Vagina (tissue), 2 donors: ENCODE measurements at regions not wholly inside any gene's neighbourhood (a gene's known extent, or its start where the extent isn't known, plus 50 kb on each side); places are given as distances from the start of the nearest gene placed in this dataset.

Experiments used
- DNase-seq, 2 donors: peaks; one replicate each; pipeline ENCODE4 v3.0.0-alpha.2; 2017; ENCODE audit errors: extremely low spot score in 2 of 2
- H3K27ac ChIP-seq: fragments of 200-600 bp; sonication (generic); one replicate; pipeline ENCODE4 v1.5.1; 2019
- H3K27me3 ChIP-seq: fragments of 200-600 bp; sonication (generic); one replicate; pipeline ENCODE4 v1.5.1; 2019
- H3K36me3 ChIP-seq, 2 donors: fragments of 200-600 bp; sonication (generic); one replicate each; pipeline ENCODE4 v1.5.1; 2017 to 2019
- H3K4me1 ChIP-seq: fragments of 200-600 bp; sonication (generic); one replicate; pipeline ENCODE4 v1.5.1; 2019
- H3K4me3 ChIP-seq, 2 donors: fragments of 200-600 bp; sonication (generic); 1 replicate in 1 of 2; 2 replicates in 1 of 2; pipeline ENCODE4 v1.5.1; 2016 to 2019
- H3K9me3 ChIP-seq: fragments of 200-600 bp; sonication (generic); one replicate; pipeline ENCODE4 v1.5.1; 2019
- POLR2A ChIP-seq, 2 donors: fragments of 450-650 bp; IDR thresholded peaks; one replicate each; pipeline ENCODE4 v1.6.1; 2017; ENCODE audit warnings: antibody characterized with exemption in 2 of 2, mild to moderate bottlenecking in 2 of 2, moderate library complexity in 2 of 2
- POLR2AphosphoS5 ChIP-seq, 2 donors: sonication (generic); formaldehyde crosslinking; IDR thresholded peaks; one replicate each; pipeline ENCODE4 v1.9.0; 2017; ENCODE audit warnings: antibody characterized with exemption in 2 of 2, mild to moderate bottlenecking in 2 of 2, low read depth in 1 of 2; ENCODE audit not compliant: insufficient read depth in 1 of 2
- intact Hi-C: fragments of 100-400 bp; cut with DNase I; formaldehyde crosslinking; loops from one replicate; pipeline ENCODE4 v1.15.1; 2023
- TF ChIP-seq, protein P1 (sequence below), 3 experiments: fragments of 450-650 bp in 2 of 3; fragments of 200-600 bp in 1 of 3; sonication (generic) in 1 of 3; IDR thresholded peaks; one replicate each; pipeline ENCODE4 v1.5.1; 2017 to 2019; ENCODE audit warnings: antibody characterized with exemption in 3 of 3, mild to moderate bottlenecking in 2 of 3, moderate library complexity in 2 of 3

DNA sequence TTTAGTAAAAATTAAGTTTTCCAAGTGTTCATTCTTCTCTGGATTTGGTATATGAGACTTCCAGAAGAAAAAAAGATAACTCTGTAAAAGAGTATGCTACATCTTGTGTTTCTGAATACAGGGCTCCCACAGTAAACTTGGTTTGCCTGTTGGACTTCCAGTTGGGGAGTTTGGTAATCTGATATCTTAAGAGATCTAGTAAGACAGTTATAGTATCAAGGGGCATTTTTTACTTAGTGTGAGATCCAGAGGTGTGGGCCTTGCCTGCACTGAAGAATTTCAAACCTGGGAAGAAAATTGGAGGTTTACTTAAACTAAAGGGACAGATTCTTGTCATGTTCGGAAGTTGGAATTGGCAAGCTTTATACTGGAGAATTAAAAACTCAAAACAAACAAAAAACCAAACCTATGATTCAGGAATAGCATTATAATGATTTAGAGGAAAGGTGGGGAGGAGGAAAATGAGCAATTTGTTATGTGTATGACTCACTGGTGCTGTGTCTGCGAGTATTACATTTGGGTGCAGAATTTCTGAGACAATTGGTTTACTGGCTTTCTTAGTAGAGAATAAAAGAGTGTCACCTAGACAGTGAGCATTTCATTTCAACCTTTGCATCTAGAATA is 58.9 kb upstream of the ULK4 start:
- no peak for DNase-seq
- Histone ChIP-seq H3K27ac (peak overlapping the region; percentile 10), H3K4me3 (no peak overlapping the region), H3K36me3 (no peaks in the 10 kb centered on the region), H3K27me3 (no peaks in the 10 kb centered on the region), H3K4me1 (peaks cover 87% of the 10 kb centered on the region), H3K9me3 (no peaks in the 10 kb centered on the region)
- TF ChIP-seq, protein P1, sequence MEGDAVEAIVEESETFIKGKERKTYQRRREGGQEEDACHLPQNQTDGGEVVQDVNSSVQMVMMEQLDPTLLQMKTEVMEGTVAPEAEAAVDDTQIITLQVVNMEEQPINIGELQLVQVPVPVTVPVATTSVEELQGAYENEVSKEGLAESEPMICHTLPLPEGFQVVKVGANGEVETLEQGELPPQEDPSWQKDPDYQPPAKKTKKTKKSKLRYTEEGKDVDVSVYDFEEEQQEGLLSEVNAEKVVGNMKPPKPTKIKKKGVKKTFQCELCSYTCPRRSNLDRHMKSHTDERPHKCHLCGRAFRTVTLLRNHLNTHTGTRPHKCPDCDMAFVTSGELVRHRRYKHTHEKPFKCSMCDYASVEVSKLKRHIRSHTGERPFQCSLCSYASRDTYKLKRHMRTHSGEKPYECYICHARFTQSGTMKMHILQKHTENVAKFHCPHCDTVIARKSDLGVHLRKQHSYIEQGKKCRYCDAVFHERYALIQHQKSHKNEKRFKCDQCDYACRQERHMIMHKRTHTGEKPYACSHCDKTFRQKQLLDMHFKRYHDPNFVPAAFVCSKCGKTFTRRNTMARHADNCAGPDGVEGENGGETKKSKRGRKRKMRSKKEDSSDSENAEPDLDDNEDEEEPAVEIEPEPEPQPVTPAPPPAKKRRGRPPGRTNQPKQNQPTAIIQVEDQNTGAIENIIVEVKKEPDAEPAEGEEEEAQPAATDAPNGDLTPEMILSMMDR (IDR thresholded peaks at IDR 0.05), result no peak
- peak in 1 of 2 donors; percentile 75 for TF ChIP-seq POLR2AphosphoS5 (IDR thresholded peaks at IDR 0.05; ENCODE audit: insufficient read depth in 1 of 2, low read depth in 1 of 2)
- intact Hi-C loops, result no loop called here

DNA sequence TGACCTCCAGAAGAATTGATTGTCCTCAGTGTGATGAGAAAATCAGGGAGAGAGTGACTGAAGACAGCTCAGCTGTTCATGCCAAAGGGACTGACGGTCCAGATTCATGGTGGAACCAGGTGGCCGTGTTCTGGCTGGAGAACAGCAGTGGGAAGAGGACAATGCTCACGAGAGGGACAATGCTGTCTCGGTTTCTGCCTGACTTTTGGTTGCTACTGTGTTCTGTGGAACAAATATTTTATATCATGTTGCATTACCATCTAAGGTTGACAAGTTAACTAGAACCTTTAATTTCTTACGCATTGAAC is 58.0 kb upstream of the ULK4 start:
- TF ChIP-seq POLR2AphosphoS5 (IDR thresholded peaks at IDR 0.05; ENCODE audit: insufficient read depth in 1 of 2, low read depth in 1 of 2) (no peak), POLR2A (IDR thresholded peaks at IDR 0.05) (no peak)
- TF ChIP-seq, protein P1 (IDR thresholded peaks at IDR 0.05), result no peak
- Histone ChIP-seq H3K27me3 (no peaks in the 10 kb centered on the region), H3K27ac (no peak overlapping the region), H3K36me3 (no peaks in the 10 kb centered on the region), H3K4me3 (no peak overlapping the region), H3K4me1 (peaks cover 87% of the 10 kb centered on the region), H3K9me3 (no peaks in the 10 kb centered on the region)
- intact Hi-C loops, result no loop called here
- no peak for DNase-seq

DNA sequence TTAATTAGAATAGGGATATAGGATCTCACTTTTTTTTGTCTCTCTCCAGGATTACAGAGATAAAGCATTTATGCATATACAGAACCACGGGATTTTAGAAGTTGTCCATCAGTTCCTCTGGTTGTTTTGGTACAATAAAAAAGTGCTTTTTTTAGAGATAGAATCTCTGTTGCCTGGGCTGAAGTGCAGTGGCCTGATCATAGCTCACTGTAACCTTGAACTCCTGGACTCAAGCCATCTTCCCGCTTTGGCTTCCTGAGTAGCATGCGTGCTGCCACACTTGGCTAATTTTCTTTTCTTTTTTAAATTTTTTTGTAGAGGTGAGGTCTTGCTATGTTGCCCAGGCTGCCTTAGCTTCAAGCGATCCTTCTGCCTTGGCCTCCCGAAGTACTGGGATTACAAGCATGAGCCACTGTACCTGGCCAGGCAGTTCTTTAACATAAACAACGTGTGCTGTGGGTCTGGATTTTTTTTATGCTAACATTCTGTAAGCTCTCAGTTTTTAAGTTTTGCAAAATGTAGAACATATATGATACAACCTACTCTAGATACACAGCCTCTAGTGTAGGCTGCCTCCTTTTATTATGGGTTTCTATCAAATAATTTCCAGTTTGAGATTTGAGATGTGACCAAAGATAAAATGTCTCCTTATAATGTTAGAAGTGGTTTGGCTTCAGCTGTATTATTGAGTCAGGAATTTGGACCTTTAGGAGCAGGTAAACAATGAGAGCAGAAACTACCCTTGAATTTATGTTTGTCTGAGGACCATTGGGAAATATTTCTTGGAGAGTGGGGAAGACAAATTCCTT is 57.4 kb upstream of the ULK4 start:
- no peaks in the 10 kb centered on the region for H3K36me3 ChIP-seq
- H3K4me3 ChIP-seq, result no peak overlapping the region
- H3K27ac ChIP-seq, result no peak overlapping the region
- no peaks in the 10 kb centered on the region for H3K27me3 ChIP-seq
- H3K9me3 ChIP-seq, result no peaks in the 10 kb centered on the region
- TF ChIP-seq POLR2A (IDR thresholded peaks at IDR 0.05) (no peak), POLR2AphosphoS5 (IDR thresholded peaks at IDR 0.05; ENCODE audit: insufficient read depth in 1 of 2, low read depth in 1 of 2) (no peak)
- TF ChIP-seq, protein P1 (IDR thresholded peaks at IDR 0.05), result no peak
- peaks cover 87% of the 10 kb centered on the region for H3K4me1 ChIP-seq
- no peak for DNase-seq
- intact Hi-C loops, result no loop called here

DNA sequence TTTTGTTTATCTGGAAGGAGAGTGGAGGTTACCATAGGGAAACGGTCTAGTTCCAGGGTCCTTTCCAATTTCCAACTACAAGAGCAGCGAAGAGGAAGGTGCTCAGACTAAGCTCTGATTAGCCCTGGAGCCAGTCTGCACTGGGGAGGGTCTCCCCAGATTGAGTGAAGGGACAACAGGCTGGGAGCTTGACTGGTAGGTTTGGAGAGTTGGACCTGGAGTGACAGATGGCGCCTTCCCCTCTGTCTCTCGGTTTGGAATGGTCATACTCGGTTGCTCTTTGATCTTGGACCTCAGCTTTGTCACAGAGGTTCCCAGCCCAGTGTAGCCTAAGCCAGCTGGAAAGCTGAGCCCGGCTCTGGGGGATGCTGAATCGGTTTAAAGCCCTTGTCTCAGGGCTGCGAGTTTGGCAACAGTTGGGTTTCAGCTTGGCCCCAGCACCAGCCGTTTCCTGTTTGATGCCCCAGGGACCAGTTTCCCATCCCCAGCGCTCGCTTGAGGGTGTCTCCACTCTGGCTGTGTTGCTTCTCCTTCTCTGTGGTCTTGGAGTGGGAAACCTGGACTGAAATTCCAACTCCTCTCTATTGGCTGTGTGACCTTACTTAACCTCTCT is 53.1 kb upstream of the ULK4 start:
- intact Hi-C loops, result loop anchor here (5.0 kb wide), 1 partner anchor 82 kb away; no protein-coding TSS in a partner anchor
- DNase-seq, result no peak

More for the DNA sequence above, 53.1 kb upstream of the ULK4 start:
- Histone ChIP-seq H3K9me3 (no peaks in the 10 kb centered on the region), H3K36me3 (no peaks in the 10 kb centered on the region), H3K27me3 (no peaks in the 10 kb centered on the region), H3K4me3 (peak overlapping the region; percentile 97 to 100), H3K27ac (peak overlapping the region; percentile 88), H3K4me1 (peaks cover 56% of the 10 kb centered on the region)
- TF ChIP-seq POLR2A (IDR thresholded peaks at IDR 0.05), result no peak
- TF ChIP-seq, protein P1 (IDR thresholded peaks at IDR 0.05), result no peak
- no peak for TF ChIP-seq POLR2AphosphoS5 (IDR thresholded peaks at IDR 0.05; ENCODE audit: insufficient read depth in 1 of 2, low read depth in 1 of 2)
